Fibroblast of lung (primary cell): ENCODE measurements at regions not wholly inside any gene's neighbourhood (a gene's known extent, or its start where the extent isn't known, plus 50 kb on each side); places are given as distances from the start of the nearest gene placed in this dataset.

ENCODE experiments used
- DNase-seq, 2 donors: peaks; one replicate each; pipeline versions ENCODE4 v3.0.0 to v3.0.0-alpha.2; 2010; ENCODE audit warnings: low read depth in 2 of 2
- H2AFZ ChIP-seq: 2 replicates; pipeline ENCODE4 v1.5.1; 2012; ENCODE audit warnings: low read length, control low read depth, inconsistent platforms
- H3K27ac ChIP-seq: 2 replicates; pipeline ENCODE4 v1.5.1; 2011; ENCODE audit warnings: low read length, control low read depth; ENCODE audit not compliant: insufficient read depth
- H3K27me3 ChIP-seq: 2 replicates; pipeline ENCODE4 v1.5.1; 2011; ENCODE audit warnings: mild to moderate bottlenecking, low read length; ENCODE audit not compliant: control insufficient read depth, insufficient read depth
- H3K36me3 ChIP-seq: 2 replicates; pipeline ENCODE4 v1.5.1; 2011; ENCODE audit warnings: low read length; ENCODE audit not compliant: control insufficient read depth, insufficient read depth
- H3K4me1 ChIP-seq: 2 replicates; pipeline ENCODE4 v1.5.1; 2011; ENCODE audit warnings: low read length; ENCODE audit not compliant: control insufficient read depth, insufficient read depth; ENCODE audit errors: extremely low read depth
- H3K4me2 ChIP-seq: 2 replicates; pipeline ENCODE4 v1.5.1; 2011; ENCODE audit warnings: low read length, control low read depth; ENCODE audit not compliant: insufficient read depth; ENCODE audit errors: extremely low read depth
- H3K4me3 ChIP-seq, 4 experiments: fragments of 200-600 bp in 1 of 4; sonication (generic) in 1 of 4; replicated peaks in 1 of 4; 2 replicates each; pipeline ENCODE4 v1.5.1; 2011 to 2016; ENCODE audit warnings: low read length in 4 of 4, low read depth in 3 of 4, mild to moderate bottlenecking in 3 of 4, control low read depth in 2 of 4, inconsistent platforms in 1 of 4, mixed read lengths in 1 of 4; ENCODE audit not compliant: insufficient read depth in 1 of 4; ENCODE audit errors: control extremely low read depth in 1 of 4
- H3K79me2 ChIP-seq: 2 replicates; pipeline ENCODE4 v1.5.1; 2012; ENCODE audit warnings: mild to moderate bottlenecking, low read length, inconsistent platforms; ENCODE audit not compliant: control insufficient read depth, insufficient read depth
- H3K9ac ChIP-seq: 2 replicates; pipeline ENCODE4 v1.5.1; 2011; ENCODE audit warnings: mild to moderate bottlenecking, low read length, control low read depth; ENCODE audit not compliant: insufficient read depth
- H3K9me3 ChIP-seq: 2 replicates; pipeline ENCODE4 v1.5.1; 2012; ENCODE audit warnings: low read depth, low read length; ENCODE audit not compliant: control insufficient read depth, insufficient read depth
- H4K20me1 ChIP-seq: 2 replicates; pipeline ENCODE4 v1.5.1; 2011; ENCODE audit warnings: low read length; ENCODE audit not compliant: control insufficient read depth, insufficient read depth; ENCODE audit errors: extremely low read depth
- EZH2 ChIP-seq: IDR thresholded peaks from 2 replicates; pipeline ENCODE4 v1.5.1; 2012; ENCODE audit warnings: low read length, control low read depth, mild to moderate bottlenecking; ENCODE audit errors: missing control alignments
- TF ChIP-seq, protein P1 (sequence below), 2 donors: IDR thresholded peaks in 1 of 2; conservative IDR thresholded peaks in 1 of 2; 1 replicate in 1 of 2; 2 replicates in 1 of 2; pipeline ENCODE4 v1.5.1; 2011 to 2012; ENCODE audit warnings: low read length in 2 of 2, control low read depth in 1 of 2, inconsistent platforms in 1 of 2, low read depth in 1 of 2, mild to moderate bottlenecking in 1 of 2

DNA sequence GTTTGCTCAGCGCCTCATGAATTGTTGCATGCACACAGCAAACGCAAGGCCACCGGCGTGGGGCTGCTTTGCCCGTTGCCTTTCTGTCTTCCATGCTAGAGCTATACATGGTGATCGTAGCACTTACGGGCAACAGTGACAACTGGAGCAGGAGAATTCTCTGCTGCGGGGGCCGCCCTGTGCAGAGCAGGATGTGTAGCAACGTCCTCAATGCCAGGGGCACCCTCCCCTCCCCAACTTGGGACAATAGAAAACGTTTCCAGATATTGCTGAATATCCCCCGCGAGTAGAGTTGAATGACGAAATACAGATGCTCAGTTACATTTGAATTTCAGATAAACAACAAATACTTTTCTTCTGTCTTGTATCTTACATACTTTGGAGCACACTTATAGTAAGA is 198.7 kb downstream of the TFAP2C start:
- no peak overlapping the region for H3K9ac ChIP-seq
- H3K79me2 ChIP-seq: no peaks in the 10 kb centered on the region
- H3K27me3 ChIP-seq: no peaks in the 10 kb centered on the region
- no peak for TF ChIP-seq EZH2
- TF ChIP-seq, protein P1, sequence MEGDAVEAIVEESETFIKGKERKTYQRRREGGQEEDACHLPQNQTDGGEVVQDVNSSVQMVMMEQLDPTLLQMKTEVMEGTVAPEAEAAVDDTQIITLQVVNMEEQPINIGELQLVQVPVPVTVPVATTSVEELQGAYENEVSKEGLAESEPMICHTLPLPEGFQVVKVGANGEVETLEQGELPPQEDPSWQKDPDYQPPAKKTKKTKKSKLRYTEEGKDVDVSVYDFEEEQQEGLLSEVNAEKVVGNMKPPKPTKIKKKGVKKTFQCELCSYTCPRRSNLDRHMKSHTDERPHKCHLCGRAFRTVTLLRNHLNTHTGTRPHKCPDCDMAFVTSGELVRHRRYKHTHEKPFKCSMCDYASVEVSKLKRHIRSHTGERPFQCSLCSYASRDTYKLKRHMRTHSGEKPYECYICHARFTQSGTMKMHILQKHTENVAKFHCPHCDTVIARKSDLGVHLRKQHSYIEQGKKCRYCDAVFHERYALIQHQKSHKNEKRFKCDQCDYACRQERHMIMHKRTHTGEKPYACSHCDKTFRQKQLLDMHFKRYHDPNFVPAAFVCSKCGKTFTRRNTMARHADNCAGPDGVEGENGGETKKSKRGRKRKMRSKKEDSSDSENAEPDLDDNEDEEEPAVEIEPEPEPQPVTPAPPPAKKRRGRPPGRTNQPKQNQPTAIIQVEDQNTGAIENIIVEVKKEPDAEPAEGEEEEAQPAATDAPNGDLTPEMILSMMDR (conservative IDR thresholded peaks at IDR 0.05 in 1 of 2, IDR thresholded peaks at IDR 0.05 in 1 of 2; ENCODE audit: low read depth in 1 of 2, low read length in 2 of 2): no peak
- H3K9me3 ChIP-seq: no peaks in the 10 kb centered on the region
- no peak overlapping the region for H3K4me3 ChIP-seq
- no peaks in the 10 kb centered on the region for H4K20me1 ChIP-seq
- no peak overlapping the region for H3K4me2 ChIP-seq
- H3K36me3 ChIP-seq: no peaks in the 10 kb centered on the region
- H3K4me1 ChIP-seq: no peaks in the 10 kb centered on the region
- H2AFZ ChIP-seq: no peak overlapping the region
- no peak for DNase-seq
- no peak overlapping the region for H3K27ac ChIP-seq

DNA sequence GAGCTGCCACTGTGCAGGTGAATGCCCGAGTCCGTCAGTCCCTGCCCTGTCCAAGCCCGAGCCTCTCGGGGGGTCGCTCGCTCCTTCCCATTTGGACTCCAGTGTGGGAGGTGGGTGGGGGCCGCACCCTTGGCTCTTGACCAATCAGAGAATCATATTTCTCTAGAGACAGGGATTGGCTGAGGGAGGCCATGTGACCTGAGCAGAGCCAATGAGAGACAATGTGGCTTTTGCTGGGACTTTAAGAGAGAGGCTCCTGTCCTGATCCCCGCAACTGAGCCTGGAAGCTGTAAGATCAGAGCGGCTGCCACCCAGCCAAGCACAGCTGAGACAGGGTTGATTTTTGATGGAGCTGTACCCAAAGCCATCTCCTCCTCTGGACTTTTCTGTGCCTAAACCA is 199.3 kb downstream of the TFAP2C start:
- no peaks in the 10 kb centered on the region for H3K27me3 ChIP-seq

GRCh38 chr20:56829788-56830385 is 200.8 kb downstream of the TFAP2C start:
- Histone ChIP-seq H3K4me3 (no peak overlapping the region), H3K27me3 (no peaks in the 10 kb centered on the region), H3K9ac (no peak overlapping the region), H3K4me2 (no peak overlapping the region), H4K20me1 (no peaks in the 10 kb centered on the region), H3K9me3 (no peaks in the 10 kb centered on the region), H3K4me1 (no peaks in the 10 kb centered on the region), H3K27ac (no peak overlapping the region), H3K36me3 (no peaks in the 10 kb centered on the region), H2AFZ (no peak overlapping the region), H3K79me2 (no peaks in the 10 kb centered on the region)
- TF ChIP-seq, protein P1 (conservative IDR thresholded peaks at IDR 0.05 in 1 of 2, IDR thresholded peaks at IDR 0.05 in 1 of 2; ENCODE audit: low read depth in 1 of 2, low read length in 2 of 2): no peak
- TF ChIP-seq EZH2: no peak
- no peak for DNase-seq

More for the DNA sequence above, 199.3 kb downstream of the TFAP2C start:
- Histone ChIP-seq H3K9me3 (no peaks in the 10 kb centered on the region), H2AFZ (no peak overlapping the region), H4K20me1 (no peaks in the 10 kb centered on the region), H3K79me2 (no peaks in the 10 kb centered on the region), H3K9ac (no peak overlapping the region), H3K4me1 (no peaks in the 10 kb centered on the region), H3K36me3 (no peaks in the 10 kb centered on the region), H3K4me2 (no peak overlapping the region), H3K27ac (no peak overlapping the region), H3K4me3 (no peak overlapping the region)
- DNase-seq: no peak
- no peak for TF ChIP-seq EZH2
- TF ChIP-seq, protein P1 (conservative IDR thresholded peaks at IDR 0.05 in 1 of 2, IDR thresholded peaks at IDR 0.05 in 1 of 2; ENCODE audit: low read depth in 1 of 2, low read length in 2 of 2): no peak
